ENCODE measurements at regions not wholly inside any gene's neighbourhood (a gene's known extent, or its start where the extent isn't known, plus 50 kb on each side); places are given as distances from the start of the nearest gene placed in this dataset.
"Not testable (repeated sequence)": the region's sequence is repeated elsewhere in the genome, so short reads cannot be mapped to it uniquely, and the experiment has no call there.

DNA sequence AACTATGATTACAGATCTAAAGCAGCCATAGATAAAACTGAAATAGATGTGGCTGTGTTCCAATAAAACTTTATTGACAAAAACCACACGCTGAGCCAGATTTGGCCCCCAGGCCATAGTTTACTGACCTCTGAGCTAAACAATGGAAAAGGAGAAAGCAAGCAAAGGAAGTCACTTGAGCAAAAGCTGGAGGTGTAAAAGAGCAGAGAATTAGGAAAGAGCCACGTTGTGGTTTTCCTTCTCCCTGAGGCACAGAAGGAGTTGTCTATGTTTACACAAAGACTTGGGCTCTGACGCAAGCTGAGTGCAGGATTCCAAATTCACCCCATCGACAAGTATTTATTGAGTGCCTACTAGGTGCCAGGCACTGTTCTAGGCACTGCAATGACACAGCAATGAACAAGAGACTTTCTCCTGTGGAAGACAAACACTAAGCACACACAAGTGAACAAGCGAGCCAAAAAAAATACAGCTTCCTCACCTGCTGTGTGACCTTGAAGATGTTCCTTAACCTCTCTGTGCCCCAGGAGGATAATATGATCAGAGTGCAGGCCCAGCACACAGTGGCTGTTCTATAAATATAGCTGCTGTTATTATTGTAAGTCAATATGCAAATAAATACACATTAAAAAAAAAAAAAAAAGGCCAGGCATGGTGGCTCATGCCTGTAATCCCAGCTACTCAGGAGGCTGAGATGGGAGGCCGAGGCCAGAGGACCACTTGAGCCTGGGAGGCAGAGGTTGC is 75.4 kb upstream of the PTPN1 start:
- DNase-seq, result no peak

DNA sequence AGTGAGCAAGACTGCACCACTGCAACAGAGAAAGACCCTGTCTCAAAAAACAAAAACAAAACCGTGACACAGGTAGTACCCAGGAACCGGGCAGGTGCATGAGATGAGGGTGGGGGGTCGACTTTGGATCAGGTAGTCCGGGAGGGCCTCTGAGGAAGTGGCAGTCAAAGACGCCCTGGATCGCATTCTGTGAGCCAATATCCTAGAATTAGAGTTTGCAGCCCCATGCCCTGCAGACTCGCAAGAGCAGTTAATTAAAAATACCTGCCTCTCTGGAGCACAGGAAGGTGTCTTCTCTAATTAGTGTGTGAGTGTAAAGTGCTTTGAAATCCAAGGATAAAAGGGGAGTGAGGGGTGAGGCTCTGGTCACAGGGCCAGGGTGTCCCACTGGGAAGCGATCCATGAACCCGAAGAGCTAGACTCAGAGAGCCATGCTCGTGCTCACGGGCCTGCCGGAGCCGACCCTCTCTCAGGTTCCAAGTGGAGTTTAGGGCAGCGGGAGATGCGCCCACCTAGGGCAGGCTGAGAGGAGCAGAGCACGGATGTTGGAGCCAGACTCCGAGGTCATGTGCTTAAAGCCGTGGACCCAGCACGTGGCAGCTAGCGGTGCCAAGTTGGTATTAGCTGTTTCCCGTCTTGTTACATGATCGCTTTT is 74.7 kb upstream of the PTPN1 start:
- DNase-seq, result no peak

- DNase-seq, result no peak
Measured at GRCh38 chr20:50436052-50436656, 74.0 kb upstream of the PTPN1 start.

DNA sequence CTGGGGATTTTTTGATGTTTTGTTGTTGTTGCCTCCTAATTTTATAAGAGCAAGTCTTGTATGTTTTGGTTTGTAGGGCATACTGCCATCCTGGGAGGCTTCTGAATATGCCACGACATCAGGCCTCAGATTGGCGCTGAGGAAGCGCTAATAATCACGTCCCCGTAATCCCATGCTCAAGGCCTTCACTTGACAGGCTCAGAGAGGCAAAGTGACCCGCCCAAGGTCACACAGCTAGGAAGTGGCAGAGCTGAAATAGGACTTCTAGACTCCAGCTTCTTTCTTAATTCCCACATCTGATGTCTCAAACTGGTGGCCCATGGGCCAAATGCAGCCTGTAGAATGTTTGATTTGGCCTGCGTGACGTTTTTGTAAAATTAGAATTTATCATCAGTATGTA is 73.5 kb upstream of the PTPN1 start:
- DNase-seq, result no peak

- no peak for DNase-seq
Measured at GRCh38 chr20:50438986-50439407, 71.2 kb upstream of the PTPN1 start.

DNA sequence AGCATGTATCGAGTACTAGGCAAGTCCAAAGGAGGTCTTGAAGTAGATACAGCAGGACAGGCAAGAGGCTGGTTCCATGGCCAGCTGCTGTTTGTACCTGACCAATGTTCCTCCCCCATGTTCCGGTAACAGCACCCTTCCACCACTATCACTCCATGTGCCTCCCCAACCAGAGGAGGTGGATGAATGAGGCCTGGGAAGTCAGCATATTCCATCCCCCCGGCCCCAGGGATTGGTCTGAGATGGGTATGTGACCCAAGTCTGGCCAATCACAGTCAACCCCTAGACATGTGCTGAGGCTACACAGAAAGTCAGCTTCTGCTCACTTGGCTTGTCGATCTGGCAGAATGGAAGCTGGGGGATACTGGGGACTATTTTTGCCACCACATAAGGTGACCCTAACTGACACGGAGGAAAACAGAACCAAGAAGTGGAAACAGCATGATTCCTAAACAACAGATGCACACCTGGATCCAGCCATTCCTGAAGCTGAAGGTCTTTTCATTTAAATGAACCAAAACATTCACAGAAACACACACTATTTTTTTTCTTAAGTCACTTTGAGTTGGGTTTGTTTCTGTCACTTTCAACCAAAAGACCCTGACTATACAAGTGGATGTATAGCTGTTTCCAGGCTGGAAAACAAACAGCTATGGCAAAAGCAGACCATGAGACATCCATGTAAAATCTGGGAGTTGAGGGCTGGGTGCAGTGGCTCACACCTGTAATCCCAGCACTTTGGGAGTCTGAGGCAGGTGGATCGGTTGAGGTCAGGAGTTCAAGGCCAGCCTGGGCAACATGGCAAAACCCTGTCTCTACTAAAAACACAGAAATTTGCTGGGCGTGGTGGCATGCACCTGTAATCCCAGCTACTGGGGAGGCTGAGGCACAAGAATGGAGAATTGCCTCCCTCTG is 70.4 kb upstream of the PTPN1 start:
- DNase-seq, result no peak

DNA sequence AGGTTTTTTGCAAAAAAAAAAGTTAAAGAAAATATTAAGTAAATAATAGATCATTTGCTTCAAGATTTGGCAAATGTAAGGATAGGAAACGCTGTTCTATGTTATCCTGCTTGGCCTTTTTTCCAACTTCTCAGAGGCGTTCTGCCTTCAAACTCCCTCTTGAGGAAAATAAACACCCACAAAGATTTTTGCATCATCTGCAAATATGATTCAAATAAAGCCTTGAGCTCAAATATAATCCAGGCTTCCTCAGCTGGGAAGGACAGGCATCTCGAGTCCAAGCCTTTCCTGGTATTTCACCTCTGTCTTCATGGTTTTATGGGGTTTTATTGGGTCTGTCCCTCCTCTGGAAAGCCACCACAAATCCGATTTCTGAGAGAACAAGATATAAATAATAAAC is 67.7 kb upstream of the PTPN1 start:
- no peak for DNase-seq

DNA sequence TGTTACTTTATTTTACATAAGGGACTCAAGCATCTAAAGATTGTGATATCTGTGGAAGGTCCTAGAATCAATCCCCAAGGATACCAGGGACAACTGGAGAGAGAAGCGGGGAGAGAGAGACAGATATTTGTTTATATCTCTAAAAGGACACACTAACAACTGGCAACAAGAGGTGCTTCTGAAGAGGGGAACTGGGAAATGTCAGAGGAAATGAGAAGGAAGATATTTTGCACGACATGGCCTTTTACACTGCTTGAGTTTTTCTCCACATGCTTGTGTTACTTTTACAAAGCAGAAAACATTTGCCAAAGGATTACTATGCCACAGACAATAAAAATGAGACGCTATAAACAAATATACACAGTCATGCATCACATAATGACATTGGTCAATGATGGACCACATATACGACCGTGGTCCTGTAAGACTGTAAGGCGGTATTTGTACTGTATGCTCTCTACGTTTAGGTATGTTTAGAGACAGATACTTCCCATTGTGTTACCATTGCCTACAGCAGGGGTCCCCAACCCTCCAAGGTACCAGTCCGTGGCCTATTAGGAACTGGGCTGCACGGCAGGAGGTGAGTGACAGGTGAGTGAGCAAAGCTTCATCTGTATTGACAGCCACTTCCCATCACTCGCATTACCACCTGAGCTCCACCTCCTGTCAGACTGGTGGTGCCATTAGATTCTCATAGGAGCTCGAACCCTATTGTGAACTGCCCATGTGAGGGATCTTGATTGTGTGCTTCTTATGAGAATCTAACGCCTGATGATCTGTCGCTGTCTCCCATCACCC is 64.6 kb upstream of the PTPN1 start:
- no peak for DNase-seq

GRCh38 chr20:50446351-50447101 is 63.7 kb upstream of the PTPN1 start:
- no peak for DNase-seq

GRCh38 chr20:50447102-50447804 is 62.9 kb upstream of the PTPN1 start:
- no peak for DNase-seq

DNA sequence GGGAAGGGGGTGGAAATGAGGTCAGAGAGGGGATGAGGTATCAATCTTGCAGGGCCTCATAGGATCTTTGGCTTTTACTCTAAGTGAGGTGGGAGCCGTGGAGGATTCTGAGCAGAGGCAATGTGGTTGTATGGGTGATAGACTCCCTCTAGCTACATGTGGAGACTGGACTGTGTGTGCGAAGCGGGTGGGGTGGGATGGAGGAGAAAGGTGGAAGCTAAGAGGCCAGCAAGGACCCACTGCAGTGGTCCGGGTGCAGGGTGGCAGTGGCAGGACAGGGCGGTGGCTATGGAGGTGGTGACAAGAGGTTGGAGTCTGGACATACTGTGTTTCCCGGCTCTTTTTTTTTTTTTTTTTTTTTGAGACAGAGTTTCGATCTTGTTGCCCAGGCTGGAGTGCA is 62.4 kb upstream of the PTPN1 start:
- DNase-seq, result no peak

DNA sequence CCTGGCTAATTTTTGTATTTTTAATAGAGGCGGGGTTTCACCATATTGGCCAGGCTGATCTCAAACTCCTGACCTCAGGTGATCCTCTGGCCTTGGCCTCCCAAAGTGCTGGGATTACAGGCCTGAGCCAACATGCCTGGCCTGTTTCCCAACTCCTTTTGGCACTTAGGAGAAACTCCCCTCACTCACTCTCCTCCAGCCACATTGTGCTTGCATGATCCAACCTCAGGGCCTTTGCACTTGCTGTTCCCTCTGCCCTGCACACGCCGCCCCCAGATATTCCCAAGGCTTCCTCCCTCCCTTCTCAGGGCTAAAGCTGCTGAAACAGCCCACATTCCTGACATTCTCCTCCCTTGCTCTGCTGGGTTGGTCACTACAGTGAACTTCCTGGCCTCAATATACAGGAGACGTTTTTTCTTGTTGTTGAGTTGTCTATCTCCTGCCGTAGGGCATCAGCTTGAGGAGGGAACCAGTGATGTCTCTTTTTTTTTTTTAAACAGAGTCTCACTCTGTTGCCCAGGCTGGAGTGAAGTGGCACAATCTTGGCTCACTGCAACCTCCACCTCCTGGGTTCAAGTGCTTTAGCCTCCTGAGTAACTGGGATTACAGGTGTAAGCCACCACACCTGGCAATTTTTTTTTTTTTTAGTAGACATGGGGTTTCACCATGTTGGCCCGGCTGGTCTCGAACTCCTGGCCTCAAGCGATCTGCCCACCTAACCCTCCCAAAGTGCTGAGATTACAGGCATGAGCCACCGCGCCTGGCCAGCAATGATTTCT is 61.4 kb upstream of the PTPN1 start:
- not testable (repeated sequence) for DNase-seq

DNA sequence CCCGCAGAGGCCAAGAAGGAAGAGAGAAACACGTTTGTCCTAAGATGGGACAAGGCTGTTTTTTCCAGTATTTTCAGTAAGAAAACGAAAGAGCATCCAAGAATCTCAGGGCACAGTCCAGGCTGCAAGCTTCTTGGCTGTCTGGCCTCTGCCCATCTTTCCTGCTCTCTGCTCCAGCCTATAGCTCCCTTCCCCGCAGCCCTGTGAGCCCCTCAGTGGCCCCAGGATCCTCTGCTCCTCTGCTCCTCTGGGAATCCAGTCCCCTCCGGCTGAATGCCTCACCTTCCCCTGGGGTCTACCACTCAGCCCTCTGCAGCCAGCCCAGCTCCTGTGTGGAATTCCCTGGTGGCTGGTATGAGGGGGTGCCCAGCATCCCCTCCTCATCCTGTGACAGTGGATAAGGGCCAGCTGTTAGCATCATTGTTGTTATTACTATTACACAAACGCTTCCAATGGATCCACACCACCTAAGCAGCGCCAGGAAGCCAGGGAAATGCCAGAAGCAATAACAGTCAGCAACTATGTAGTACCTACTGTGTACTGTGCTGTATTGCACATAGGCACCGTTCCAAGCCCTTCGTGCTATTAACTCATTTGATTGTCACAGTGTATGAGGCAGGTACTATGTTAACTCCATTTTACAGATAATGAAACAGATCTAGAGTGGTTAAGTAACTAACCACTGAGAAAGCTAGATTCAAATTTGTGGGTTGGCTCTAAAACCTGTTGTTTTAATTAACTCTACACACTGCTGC is 60.3 kb upstream of the PTPN1 start:
- DNase-seq, result no peak

DNA sequence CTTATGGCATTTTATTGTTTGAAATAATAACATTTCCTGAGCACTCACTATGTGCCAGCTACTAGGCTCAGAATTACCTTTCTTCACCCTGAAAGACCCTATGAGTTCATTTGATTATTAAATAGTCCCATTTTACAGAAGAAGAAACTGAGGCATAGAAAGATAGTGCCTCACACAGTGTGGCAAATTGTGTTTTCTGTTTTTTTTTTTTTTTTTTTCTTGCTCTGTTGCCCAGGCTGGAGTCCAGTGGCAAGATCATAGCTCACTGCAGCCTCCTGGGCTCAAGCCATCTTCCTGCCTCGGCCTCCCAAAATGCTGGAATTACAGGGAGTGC is 59.7 kb upstream of the PTPN1 start:
- no peak for DNase-seq

GRCh38 chr20:50450881-50451752 is 59.1 kb upstream of the PTPN1 start:
- DNase-seq, result no peak

- DNase-seq, result not testable (repeated sequence)
Measured at GRCh38 chr20:50451792-50452425, 58.3 kb upstream of the PTPN1 start.

DNA sequence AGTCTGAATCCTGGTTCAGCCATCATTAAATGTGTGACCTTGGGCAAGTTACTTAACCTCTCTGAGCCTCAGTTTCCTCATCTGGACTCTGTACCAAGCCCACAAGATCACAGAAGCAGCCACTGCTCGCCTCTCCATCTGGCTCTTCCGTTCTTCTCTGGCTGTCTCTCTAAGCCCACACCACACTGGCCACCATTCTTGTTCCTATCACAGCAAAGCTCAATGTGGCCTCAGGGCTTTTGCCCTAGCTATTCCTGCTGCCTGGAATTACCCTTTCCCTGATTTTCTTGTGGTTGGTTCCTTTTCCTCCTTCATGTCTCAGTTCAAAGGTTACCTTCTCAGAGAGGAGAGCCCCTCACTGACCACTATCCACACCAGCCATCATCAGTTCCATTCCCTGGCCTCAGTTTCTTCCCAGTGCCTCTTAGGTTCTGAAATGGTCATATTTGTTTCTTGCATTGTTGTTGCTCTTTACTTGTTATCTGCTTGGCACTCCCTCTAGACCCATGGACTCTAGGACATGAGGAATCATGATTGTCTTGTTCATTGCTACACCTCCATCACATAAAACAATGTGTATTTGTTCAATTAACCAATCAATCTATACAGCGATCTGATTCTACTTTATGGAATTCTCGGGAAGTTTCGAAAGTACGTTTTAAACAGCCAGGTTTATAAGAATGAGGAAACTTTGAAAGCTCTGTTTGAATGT is 56.5 kb upstream of the PTPN1 start:
- DNase-seq, result no peak

All from right hindlimb (tissue), 1 donor.